Ishikawa (cell line): ENCODE measurements at regions not wholly inside any gene's neighbourhood (a gene's known extent, or its start where the extent isn't known, plus 50 kb on each side); places are given as distances from the start of the nearest gene placed in this dataset.

Experiments used
- CEBPB ChIP-seq: IDR thresholded peaks from 2 replicates; pipeline ENCODE4 v1.6.1; 2012
- EGR1 ChIP-seq: IDR thresholded peaks from 2 replicates; pipeline ENCODE4 v1.6.1; 2012
- FOXM1 ChIP-seq: IDR thresholded peaks from 2 replicates; pipeline ENCODE4 v1.6.1; 2012; ENCODE audit warnings: low read depth, borderline replicate concordance
- MAX ChIP-seq: IDR thresholded peaks from 2 replicates; pipeline ENCODE4 v1.6.1; 2012
- NFIC ChIP-seq: IDR thresholded peaks from 2 replicates; pipeline ENCODE4 v1.6.1; 2012
- REST ChIP-seq: IDR thresholded peaks from 2 replicates; pipeline ENCODE4 v1.6.1; 2012; ENCODE audit warnings: low read depth, mild to moderate bottlenecking
- TAF1 ChIP-seq: IDR thresholded peaks from 2 replicates; pipeline ENCODE4 v1.6.1; 2012; ENCODE audit warnings: low read depth, mild to moderate bottlenecking
- TCF12 ChIP-seq: IDR thresholded peaks from 2 replicates; pipeline ENCODE4 v1.6.1; 2012; ENCODE audit warnings: low read depth
- USF1 ChIP-seq: IDR thresholded peaks from 2 replicates; pipeline ENCODE4 v1.6.1; 2012

GRCh38 chr4:188824553-188824952 lies 685.3 kb downstream of the TRIML1 start:
- TF ChIP-seq TAF1 = no peak
- TF ChIP-seq EGR1 = no peak
- TF ChIP-seq NFIC = no peak
- TF ChIP-seq REST = no peak
- no peak for TF ChIP-seq CEBPB
- TF ChIP-seq MAX = no peak
- TF ChIP-seq FOXM1 = no peak
- TF ChIP-seq USF1 = no peak
- TF ChIP-seq TCF12 = no peak
